SK-N-SH treated with all-trans-retinoic acid at 6 μM for 48 hours (cell line): ENCODE measurements at regions not wholly inside any gene's neighbourhood (a gene's known extent, or its start where the extent isn't known, plus 50 kb on each side); places are given as distances from the start of the nearest gene placed in this dataset.

Experiments used
- ATAC-seq: fragments of 200-7000 bp; cut with Tn5 transposase; 3 replicates; pipeline ENCODE4 v1.9.1; 2020; ENCODE audit warnings: mild to moderate bottlenecking, moderate library complexity
- ARNTL ChIP-seq: fragments of 450-650 bp; formaldehyde crosslinking; IDR thresholded peaks from 2 replicates; pipeline ENCODE4 v1.5.0; 2020; ENCODE audit warnings: low read depth, mild to moderate bottlenecking, moderate library complexity, borderline replicate concordance
- BACH2 ChIP-seq: fragments of 250-450 bp; sonication (Bioruptor Pico); IDR thresholded peaks from 2 replicates; pipeline ENCODE4 v1.9.0; 2021; ENCODE audit warnings: mild to moderate bottlenecking, borderline replicate concordance
- CSDC2 ChIP-seq: fragments of 250-450 bp; sonication (Bioruptor Pico); IDR thresholded peaks from 2 replicates; pipeline ENCODE4 v1.5.0; 2020; ENCODE audit warnings: mild to moderate bottlenecking, moderate library complexity
- ESRRG ChIP-seq: fragments of 250-450 bp; sonication (Bioruptor Pico); IDR thresholded peaks from 2 replicates; pipeline ENCODE4 v1.6.1; 2021; ENCODE audit warnings: mild to moderate bottlenecking
- GLIS3 ChIP-seq: fragments of 250-450 bp; sonication (Bioruptor Pico); IDR thresholded peaks from 2 replicates; pipeline ENCODE4 v1.5.0; 2020; ENCODE audit warnings: mild to moderate bottlenecking, moderate library complexity
- ISL1 ChIP-seq: fragments of 250-450 bp; sonication (Bioruptor Pico); IDR thresholded peaks from 2 replicates; pipeline ENCODE4 v2.1.2; 2022; ENCODE audit warnings: mild to moderate bottlenecking, moderate library complexity
- OSR1 ChIP-seq: fragments of 250-450 bp; sonication (Bioruptor Pico); IDR thresholded peaks from 2 replicates; pipeline ENCODE4 v1.8.0; 2022; ENCODE audit warnings: moderate library complexity, mild to moderate bottlenecking, inconsistent platforms
- PPARA ChIP-seq: fragments of 250-450 bp; sonication (Bioruptor Pico); IDR thresholded peaks from 2 replicates; pipeline ENCODE4 v1.5.0; 2020; ENCODE audit warnings: mild to moderate bottlenecking, borderline replicate concordance
- RARB ChIP-seq: fragments of 250-450 bp; sonication (Bioruptor Pico); IDR thresholded peaks from 2 replicates; pipeline ENCODE4 v1.8.0; 2021; ENCODE audit warnings: mild to moderate bottlenecking, moderate library complexity
- TCF4 ChIP-seq: fragments of 250-450 bp; sonication (Bioruptor Pico); IDR thresholded peaks from 2 replicates; pipeline ENCODE4 v1.8.0; 2021; ENCODE audit warnings: mild to moderate bottlenecking, moderate library complexity, borderline replicate concordance
- TOX ChIP-seq: fragments of 250-450 bp; sonication (Bioruptor Pico); IDR thresholded peaks from 2 replicates; pipeline ENCODE4 v1.8.0; 2021; ENCODE audit warnings: mild to moderate bottlenecking, moderate library complexity, borderline replicate concordance
- ZFP3 ChIP-seq: fragments of 250-450 bp; sonication (Bioruptor Pico); IDR thresholded peaks from 2 replicates; pipeline ENCODE4 v1.5.0; 2020; ENCODE audit warnings: mild to moderate bottlenecking, moderate library complexity
- ZFP30 ChIP-seq: fragments of 450-650 bp; formaldehyde crosslinking; IDR thresholded peaks from 2 replicates; pipeline ENCODE4 v1.5.0; 2022; ENCODE audit warnings: mild to moderate bottlenecking, moderate library complexity
- ZNF565 ChIP-seq: fragments of 450-650 bp; formaldehyde crosslinking; conservative IDR thresholded peaks from 2 replicates; pipeline ENCODE4 v1.5.0; 2020; ENCODE audit warnings: low read depth, mild to moderate bottlenecking, moderate library complexity
- ZNF70 ChIP-seq: fragments of 450-650 bp; formaldehyde crosslinking; IDR thresholded peaks from 2 replicates; pipeline ENCODE4 v1.5.0; 2020; ENCODE audit warnings: mild to moderate bottlenecking, moderate library complexity
- ZNF8 ChIP-seq: fragments of 450-650 bp; formaldehyde crosslinking; IDR thresholded peaks from 2 replicates; pipeline ENCODE4 v1.5.0; 2020; ENCODE audit warnings: mild to moderate bottlenecking, moderate library complexity
- TF ChIP-seq, protein P1 (sequence below): fragments of 250-450 bp; sonication (Bioruptor Pico); IDR thresholded peaks from 2 replicates; pipeline ENCODE4 v1.5.0; 2020; ENCODE audit warnings: mild to moderate bottlenecking, moderate library complexity
- TF ChIP-seq, protein P2 (sequence below): fragments of 250-450 bp; sonication (Bioruptor Pico); IDR thresholded peaks from 2 replicates; pipeline ENCODE4 v1.8.0; 2021; ENCODE audit warnings: low read depth, mild to moderate bottlenecking, moderate library complexity, borderline replicate concordance
- TF ChIP-seq, protein P3 (sequence below): fragments of 250-450 bp; sonication (Bioruptor Pico); IDR thresholded peaks from 2 replicates; pipeline ENCODE4 v1.5.1; 2020; ENCODE audit warnings: low read depth, mild to moderate bottlenecking, moderate library complexity
- TF ChIP-seq, protein P4 (sequence below): fragments of 250-450 bp; sonication (Bioruptor Pico); IDR thresholded peaks from 2 replicates; pipeline ENCODE4 v1.8.0; 2020; ENCODE audit warnings: mild to moderate bottlenecking, moderate library complexity, borderline replicate concordance

DNA sequence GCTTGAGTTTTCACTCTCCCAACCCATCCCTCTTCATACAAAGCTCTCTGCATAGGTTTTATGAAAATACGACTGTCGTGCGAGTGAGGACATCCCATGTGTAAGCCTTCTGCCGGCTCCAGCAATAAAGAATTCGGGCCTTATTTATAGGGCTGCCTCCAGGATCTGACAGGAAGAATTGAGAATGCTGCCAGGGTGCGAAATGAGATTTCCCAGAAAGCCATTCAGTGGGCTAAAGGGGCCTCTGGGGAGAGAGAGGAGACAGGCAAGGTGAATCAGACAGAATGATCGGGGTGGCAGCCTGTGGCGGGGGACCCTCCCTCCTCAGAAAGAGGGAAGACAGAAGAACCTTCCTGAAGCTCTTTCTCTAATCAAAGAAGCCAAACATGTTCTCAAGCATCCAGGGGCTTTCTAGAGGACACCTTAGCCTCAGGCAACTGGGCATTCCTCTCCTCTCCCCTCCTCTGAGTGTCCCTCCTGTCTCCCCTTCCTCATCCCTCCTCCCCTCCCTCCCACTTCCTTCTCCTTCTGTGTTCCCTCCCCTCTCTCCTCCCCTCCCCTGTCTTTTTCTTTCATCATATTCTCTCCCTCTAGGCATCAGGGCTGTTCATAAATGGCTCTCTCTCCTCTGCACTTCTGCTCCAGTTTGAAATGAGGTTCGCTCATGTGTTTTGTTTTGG lies 410.9 kb downstream of the TYW1 start:
- no peak for ATAC-seq
- TF ChIP-seq RARB (CRISPR knock-in tag) (no peak), TOX (CRISPR knock-in tag) (no peak), ZFP30 (CRISPR knock-in tag) (no peak), ZNF70 (CRISPR knock-in tag) (no peak), TCF4 (CRISPR knock-in tag) (no peak), CSDC2 (CRISPR knock-in tag) (no peak), BACH2 (CRISPR knock-in tag) (no peak), PPARA (no peak), OSR1 (CRISPR knock-in tag) (no peak), GLIS3 (CRISPR knock-in tag) (no peak), ZFP3 (CRISPR knock-in tag) (no peak), ZNF8 (CRISPR knock-in tag) (no peak), ARNTL (no peak), ZNF565 (CRISPR knock-in tag) (no peak)
- TF ChIP-seq, protein P1, sequence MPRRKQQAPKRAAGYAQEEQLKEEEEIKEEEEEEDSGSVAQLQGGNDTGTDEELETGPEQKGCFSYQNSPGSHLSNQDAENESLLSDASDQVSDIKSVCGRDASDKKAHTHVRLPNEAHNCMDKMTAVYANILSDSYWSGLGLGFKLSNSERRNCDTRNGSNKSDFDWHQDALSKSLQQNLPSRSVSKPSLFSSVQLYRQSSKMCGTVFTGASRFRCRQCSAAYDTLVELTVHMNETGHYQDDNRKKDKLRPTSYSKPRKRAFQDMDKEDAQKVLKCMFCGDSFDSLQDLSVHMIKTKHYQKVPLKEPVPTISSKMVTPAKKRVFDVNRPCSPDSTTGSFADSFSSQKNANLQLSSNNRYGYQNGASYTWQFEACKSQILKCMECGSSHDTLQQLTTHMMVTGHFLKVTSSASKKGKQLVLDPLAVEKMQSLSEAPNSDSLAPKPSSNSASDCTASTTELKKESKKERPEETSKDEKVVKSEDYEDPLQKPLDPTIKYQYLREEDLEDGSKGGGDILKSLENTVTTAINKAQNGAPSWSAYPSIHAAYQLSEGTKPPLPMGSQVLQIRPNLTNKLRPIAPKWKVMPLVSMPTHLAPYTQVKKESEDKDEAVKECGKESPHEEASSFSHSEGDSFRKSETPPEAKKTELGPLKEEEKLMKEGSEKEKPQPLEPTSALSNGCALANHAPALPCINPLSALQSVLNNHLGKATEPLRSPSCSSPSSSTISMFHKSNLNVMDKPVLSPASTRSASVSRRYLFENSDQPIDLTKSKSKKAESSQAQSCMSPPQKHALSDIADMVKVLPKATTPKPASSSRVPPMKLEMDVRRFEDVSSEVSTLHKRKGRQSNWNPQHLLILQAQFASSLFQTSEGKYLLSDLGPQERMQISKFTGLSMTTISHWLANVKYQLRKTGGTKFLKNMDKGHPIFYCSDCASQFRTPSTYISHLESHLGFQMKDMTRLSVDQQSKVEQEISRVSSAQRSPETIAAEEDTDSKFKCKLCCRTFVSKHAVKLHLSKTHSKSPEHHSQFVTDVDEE (CRISPR knock-in tag): no peak
- TF ChIP-seq, protein P2, sequence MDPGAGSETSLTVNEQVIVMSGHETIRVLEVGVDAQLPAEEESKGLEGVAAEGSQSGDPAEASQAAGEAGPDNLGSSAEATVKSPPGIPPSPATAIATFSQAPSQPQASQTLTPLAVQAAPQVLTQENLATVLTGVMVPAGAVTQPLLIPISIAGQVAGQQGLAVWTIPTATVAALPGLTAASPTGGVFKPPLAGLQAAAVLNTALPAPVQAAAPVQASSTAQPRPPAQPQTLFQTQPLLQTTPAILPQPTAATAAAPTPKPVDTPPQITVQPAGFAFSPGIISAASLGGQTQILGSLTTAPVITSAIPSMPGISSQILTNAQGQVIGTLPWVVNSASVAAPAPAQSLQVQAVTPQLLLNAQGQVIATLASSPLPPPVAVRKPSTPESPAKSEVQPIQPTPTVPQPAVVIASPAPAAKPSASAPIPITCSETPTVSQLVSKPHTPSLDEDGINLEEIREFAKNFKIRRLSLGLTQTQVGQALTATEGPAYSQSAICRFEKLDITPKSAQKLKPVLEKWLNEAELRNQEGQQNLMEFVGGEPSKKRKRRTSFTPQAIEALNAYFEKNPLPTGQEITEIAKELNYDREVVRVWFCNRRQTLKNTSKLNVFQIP (CRISPR knock-in tag): no peak
- TF ChIP-seq, protein P3, sequence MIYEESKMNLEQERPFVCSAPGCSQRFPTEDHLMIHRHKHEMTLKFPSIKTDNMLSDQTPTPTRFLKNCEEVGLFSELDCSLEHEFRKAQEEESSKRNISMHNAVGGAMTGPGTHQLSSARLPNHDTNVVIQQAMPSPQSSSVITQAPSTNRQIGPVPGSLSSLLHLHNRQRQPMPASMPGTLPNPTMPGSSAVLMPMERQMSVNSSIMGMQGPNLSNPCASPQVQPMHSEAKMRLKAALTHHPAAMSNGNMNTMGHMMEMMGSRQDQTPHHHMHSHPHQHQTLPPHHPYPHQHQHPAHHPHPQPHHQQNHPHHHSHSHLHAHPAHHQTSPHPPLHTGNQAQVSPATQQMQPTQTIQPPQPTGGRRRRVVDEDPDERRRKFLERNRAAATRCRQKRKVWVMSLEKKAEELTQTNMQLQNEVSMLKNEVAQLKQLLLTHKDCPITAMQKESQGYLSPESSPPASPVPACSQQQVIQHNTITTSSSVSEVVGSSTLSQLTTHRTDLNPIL (CRISPR knock-in tag): no peak
- TF ChIP-seq, protein P4, sequence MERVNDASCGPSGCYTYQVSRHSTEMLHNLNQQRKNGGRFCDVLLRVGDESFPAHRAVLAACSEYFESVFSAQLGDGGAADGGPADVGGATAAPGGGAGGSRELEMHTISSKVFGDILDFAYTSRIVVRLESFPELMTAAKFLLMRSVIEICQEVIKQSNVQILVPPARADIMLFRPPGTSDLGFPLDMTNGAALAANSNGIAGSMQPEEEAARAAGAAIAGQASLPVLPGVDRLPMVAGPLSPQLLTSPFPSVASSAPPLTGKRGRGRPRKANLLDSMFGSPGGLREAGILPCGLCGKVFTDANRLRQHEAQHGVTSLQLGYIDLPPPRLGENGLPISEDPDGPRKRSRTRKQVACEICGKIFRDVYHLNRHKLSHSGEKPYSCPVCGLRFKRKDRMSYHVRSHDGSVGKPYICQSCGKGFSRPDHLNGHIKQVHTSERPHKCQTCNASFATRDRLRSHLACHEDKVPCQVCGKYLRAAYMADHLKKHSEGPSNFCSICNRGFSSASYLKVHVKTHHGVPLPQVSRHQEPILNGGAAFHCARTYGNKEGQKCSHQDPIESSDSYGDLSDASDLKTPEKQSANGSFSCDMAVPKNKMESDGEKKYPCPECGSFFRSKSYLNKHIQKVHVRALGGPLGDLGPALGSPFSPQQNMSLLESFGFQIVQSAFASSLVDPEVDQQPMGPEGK (CRISPR knock-in tag): no peak

DNA sequence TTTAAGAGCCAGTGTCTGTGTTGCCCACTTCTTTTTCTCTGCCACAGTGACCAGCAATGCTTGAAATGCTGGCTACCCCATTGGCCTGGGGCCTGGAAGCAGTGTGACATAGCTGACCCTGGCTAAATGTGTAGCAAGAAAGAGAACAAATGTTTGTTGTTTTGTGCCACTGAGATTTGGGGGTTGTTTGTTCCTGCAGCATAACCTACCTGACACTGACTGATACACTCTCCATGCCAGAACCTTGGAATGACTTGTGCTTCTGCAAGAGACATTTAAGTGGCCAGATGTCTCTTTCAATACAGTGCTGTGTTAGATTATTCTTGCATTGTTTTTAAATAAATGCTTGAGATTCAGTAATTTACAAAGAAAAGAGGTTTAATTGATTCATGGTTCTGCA lies 411.5 kb downstream of the TYW1 start:
- ATAC-seq: no peak
- TF ChIP-seq, protein P4 (CRISPR knock-in tag): no peak

DNA sequence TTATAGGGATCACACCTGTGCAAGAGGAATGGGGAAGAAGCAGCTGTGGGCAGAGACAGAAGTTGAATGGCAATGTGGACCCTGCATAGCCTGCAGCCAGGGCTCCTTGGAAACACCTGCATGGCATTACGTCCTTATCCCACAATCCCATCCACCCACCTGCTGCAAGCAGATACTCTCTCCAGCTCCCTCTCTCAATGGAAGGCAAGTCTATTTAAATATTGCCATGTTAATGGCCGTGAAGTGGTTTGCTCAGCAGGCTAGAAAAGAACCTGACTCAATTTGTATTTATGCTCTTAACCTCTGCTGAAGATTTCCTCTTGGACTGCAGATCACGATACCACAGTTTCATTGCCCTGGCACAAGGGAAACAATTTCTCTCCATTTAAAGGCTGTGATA lies 417.0 kb downstream of the TYW1 start:
- no peak for ATAC-seq
- TF ChIP-seq, protein P4 (CRISPR knock-in tag): no peak
- TF ChIP-seq ESRRG (CRISPR knock-in tag) (no peak), GLIS3 (CRISPR knock-in tag) (no peak), ISL1 (no peak), ARNTL (no peak), ZNF70 (CRISPR knock-in tag) (no peak), CSDC2 (CRISPR knock-in tag) (no peak), TOX (CRISPR knock-in tag) (no peak), ZFP3 (CRISPR knock-in tag) (no peak)
- TF ChIP-seq, protein P1 (CRISPR knock-in tag): no peak
- TF ChIP-seq, protein P2 (CRISPR knock-in tag): no peak
